Ramos (cell line): ENCODE measurements at regions not wholly inside any gene's neighbourhood (a gene's known extent, or its start where the extent isn't known, plus 50 kb on each side); places are given as distances from the start of the nearest gene placed in this dataset.
"Not testable (repeated sequence)": the region's sequence is repeated elsewhere in the genome, so short reads cannot be mapped to it uniquely, and the experiment has no call there.

Experiments used
- in situ Hi-C: fragments of 300-500 bp; cut with MboI; formaldehyde crosslinking; loops from one replicate; pipeline ENCODE4 v1.14.3; 2022; ENCODE audit warnings: low sequenced_read_pairs; ENCODE audit not compliant: unreplicated experiment

DNA sequence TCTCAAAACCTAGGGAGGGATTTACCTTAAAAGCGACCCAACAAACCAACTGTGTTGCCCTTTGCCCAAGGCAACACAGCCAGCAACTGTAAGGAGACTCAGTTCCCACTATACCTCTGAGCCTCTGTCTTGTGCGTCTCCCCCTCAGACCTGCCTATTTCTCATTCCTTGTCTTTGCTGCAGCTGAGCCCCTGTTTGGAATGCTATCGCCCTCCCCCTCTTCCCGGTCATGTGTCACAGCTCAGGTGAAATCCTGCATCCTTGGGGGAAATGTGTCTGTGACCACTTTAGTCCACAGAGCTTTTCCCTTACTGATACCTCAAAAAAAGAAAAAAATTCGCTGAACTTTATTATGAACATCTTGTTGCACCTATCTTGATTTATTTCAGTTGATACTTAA, 52.0 kb upstream of the LRIG1 start:
- in situ Hi-C loops, result no loop called here

DNA sequence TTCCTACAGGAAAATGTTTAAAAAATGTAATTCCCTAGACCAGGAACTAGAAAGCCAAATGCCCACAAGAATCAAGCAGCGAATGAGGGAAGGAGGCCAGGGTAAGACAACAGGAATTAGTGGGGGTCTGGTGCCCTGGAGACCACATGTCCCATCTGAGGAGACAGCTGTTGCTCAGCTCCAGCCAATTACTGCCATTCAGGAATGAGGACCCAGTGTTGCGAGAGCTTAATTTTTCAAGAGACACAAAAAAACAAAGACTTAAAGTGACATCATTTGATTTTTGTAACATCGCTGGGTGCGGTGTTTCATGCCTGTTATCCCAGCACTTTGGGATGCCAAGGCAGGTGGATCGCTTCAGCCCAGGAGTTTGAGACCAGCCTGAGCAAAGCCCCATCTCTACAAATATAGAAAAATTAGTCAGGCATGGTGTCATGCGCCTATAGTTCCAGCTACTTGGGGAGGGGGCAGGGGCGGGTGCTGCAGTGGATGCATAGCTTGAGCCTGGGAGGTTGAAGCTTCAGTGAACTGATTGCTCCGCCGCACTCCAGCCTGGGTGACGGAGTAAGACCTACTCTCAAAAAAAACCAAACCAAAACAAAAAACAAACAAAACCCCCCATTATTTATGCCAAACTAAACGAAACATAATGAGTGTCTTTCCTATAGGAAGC, 52.8 kb upstream of the LRIG1 start:
- in situ Hi-C loops, result no loop called here

DNA sequence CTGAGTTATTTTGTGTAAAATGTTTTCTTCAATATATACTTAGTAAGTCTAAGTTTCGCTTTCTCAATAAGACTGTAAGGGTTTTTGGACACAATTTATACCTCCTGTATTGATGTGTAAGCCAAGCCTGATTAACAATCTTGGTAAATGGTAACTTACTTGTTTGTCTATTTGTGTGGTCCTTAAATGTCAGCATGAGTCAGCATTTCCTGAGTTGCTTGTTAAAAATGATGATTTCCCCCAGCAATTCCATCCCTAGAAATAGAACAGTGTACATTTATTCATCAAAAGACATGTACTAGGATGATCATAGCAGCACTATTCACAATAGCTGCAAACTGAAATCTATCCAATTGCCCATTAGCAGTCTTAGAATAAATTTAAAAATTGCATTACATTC, 53.4 kb upstream of the LRIG1 start:
- in situ Hi-C loops, result no loop called here

DNA sequence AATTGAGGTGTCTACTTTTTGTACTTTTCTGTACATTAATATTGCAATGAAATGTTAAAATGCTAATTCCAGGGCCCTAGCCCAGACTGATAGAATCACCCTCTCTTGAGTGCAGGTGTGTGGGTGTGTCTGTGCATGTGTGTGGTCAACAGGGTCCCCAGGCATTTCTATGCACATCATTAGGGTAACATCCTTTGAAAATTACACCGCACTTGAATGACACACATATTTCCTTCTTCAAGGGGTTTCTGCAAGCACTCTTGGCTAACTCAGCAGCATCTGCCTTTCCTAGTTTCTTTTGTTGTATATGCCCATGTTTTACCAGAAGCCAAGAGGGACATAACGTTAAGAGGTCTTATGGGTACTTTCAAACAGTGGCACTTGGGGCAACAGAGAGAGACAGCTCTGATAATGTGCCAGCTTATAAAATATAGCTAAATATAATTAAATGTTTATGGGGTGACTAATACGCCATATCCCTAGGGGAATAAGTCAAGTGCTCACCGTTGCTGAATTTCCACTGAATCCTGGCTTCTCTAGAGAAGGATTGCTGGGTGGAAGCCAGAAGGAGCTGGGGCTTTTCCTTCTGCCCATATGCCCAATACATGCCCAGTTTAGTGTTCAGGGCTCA, 54.5 kb upstream of the LRIG1 start:
- in situ Hi-C loops, result no loop called here

DNA sequence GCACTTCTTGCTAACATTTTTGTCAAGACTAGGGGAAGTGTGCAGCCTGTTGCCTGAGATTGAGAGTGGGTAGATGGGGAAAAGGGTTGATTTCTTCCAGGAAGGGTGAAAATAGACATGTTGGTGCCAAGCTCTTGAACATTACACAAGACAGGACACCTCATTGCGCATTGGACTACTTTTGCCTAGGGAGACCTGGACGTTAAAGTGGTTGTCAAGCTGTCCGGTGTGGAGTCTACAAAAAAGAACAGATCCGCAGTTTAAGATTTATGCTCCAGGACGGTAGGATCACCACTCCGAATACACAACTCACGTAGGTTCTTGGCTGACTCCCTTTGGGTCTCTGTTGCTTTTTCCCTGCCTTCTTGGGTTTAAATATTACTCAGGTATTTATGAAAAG, 56.3 kb upstream of the LRIG1 start:
- in situ Hi-C loops, result no loop called here

DNA sequence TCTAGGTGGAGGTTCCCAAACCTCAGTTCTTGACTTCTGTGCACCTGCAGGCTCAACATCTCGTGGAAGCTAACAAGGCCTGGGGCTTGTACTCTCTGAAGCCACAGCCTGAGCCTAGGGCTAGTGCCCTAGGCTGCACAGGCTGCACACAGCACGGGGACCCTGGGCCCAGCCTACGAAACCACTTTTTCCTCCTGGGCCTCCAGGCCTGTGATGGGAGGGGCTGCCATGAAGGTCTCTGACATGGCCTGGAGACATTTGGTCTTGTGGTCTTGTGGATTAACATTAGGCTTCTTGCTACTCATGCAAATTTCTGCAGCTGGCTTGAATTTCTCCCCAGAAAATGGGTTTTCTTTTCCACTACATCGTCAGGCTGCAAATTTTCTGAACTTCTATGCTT, 59.1 kb upstream of the LRIG1 start:
- in situ Hi-C loops, result not testable (repeated sequence)

DNA sequence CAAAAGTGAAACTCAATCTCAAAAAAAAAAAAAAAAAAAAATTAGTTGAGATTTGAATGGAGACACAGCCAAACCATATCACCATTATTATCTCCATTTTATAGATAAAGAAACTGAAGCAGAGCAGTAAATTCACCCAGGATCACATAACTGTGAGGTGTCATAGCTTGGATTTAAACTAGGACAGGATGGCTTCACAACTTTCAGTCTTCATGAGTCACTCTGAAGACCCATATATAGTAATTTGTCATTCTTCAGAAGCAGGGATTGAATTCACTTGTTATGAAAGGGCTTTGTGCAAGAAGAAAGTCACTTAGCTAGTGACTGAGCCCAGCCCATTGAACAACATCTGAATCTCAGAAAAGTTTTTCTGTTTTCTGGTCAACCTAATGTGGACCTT, 60.5 kb upstream of the LRIG1 start:
- in situ Hi-C loops, result no loop called here

DNA sequence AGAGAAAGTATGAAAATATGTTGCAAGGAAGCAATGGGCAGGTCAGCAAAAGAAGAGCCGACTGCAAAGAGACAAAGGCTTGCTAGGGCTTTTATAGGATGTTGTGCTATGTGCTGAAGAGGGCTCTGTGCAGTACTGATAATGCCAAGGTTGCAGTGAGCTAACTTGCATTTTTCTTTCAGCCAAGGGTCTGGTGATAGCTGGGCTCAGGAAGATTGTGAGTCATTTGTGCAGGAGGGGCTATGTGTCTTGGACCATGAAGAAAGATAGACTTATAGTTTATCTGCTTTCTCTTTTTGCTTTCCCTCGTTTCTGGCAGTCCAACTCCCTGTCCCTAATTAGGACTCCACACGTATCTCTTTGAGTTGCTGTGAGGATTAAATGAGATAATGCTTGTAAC, 64.5 kb upstream of the LRIG1 start:
- in situ Hi-C loops, result no loop called here

DNA sequence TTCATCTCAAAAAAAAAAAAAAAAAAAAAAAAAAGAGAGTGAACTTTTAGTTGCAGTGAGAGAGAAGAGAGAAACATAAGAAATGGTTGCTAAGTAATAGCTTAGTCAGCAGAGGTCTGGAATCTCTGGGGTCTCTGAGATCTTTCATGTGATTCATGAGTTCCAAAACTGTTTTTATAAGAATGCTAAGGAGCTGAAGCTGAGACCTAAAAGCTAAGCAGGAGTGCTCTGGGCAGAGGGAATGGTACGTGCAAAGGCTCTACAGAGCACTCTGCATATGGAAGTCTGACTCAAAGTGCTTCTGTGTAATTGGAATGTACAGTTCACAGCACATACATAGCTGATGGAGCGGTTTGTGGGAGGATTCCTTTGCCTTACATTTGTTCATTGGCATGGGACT, 66.3 kb upstream of the LRIG1 start:
- in situ Hi-C loops, result no loop called here

DNA sequence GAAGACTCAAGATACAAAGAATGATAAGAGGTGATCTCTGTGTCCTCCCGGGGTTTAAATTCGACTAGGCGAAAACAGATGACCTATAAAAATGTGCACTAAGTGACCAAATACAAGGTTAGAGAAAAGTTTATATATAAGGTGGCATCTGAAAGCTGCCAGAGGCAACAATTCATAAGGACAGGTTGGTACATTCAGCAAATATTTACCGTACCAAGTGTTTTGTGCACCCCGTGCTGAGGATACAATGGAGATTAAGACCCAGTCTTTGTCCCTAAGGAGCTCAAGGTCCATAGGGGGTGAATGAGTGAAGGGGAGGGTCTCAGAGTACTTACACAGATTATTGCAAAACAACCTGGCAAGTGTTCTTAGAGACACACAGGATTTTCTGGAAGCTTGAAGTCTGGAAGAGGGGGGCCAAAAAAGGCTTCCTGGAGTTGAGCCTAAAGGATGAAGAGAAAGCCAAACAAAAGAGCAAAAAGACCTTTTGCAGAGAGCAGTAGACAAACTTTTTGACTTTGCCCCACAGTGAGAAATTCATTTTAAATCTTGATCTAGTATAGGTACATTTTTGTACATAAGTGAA, 71.4 kb upstream of the LRIG1 start:
- in situ Hi-C loops, result no loop called here

DNA sequence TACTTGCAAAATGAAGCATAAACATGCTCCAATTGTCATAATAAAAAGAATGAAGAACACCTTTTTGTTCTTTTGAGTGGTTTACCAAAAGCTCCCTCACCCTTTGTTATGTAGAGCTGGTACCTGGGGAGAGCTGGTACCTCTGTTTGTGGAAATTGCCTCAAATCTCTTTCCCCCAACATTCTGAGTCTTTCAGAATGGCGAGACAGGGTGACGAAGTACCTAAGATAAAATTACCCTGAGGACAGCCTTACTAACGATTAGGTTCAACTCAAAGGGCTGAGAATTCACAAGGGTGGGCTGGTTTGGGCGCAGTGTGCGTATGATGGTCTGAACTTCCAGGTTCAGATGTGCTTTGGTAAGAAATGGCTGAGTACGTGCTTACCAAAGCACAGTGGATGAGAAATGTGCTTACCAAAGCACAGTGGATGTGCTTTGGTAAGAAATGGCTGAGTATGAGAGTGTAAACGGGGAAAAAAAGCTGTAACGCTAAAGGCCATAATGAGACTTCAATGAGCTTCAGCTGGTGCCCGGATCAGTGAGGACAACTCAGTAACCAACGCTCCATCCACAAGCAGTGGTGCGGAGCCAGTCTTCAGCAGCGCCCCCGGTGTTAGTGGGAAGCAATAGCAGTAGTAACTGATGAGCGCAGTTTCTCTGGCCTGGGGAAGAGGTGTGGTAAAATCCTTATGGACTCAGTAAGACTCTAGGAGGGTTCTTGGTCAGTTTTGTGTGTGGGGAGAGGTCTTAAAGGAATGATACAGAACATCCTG, 72.3 kb upstream of the LRIG1 start:
- in situ Hi-C loops, result no loop called here

DNA sequence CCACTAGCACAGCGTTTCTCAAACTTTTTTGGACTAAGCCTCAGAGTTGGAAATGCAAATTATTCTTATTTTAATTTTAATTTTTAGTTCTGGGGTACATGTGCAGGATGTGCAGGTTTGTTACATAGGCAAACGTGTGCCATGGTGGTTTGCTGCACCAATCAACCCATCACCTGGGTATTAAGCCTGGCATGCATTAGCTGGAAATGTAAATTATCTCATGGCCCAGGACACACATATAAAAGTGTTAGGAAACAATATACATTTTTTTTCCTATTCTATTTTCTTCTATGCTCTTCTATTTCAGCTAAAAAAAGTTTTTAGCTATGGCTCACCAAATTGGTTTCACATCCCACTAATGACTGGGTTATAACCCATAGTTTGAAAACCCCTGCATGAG, 73.3 kb upstream of the LRIG1 start:
- in situ Hi-C loops, result no loop called here

DNA sequence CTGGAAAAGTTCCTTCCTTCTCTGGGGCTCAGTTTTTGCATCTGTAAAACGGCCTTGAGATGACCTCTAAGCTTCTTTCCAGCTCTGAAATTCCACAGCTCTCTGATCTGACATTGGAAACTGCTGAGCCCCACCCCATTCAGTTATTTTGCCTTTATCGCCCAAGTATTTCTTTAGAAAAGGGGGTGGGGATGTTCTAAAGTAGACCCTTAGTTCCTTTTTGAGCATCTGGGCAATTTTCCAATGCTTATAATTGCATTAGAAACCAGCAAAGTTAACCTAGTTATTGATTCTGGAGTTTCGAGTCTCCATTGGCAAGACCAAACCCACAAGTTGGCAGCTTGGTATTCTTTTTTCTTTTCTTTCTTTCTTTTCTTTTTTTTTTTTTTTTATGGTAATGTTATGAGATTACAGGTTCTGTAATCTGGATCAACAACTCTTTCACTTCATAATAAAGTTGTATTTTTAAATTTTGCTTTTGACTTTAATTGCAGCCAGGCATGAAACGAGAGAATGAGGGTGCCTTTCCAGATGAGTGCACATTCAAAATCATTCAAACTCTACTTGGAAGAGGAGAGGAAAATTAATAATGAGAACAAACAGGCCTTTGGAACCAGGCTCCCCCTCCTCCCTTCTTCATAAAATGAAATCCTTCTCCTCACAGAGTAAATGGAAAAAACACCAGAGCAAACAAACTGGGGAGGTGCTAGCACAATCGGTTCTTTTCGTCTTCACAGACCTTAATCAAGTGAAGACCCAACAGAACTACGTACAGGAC, 76.8 kb upstream of the LRIG1 start:
- in situ Hi-C loops, result no loop called here

DNA sequence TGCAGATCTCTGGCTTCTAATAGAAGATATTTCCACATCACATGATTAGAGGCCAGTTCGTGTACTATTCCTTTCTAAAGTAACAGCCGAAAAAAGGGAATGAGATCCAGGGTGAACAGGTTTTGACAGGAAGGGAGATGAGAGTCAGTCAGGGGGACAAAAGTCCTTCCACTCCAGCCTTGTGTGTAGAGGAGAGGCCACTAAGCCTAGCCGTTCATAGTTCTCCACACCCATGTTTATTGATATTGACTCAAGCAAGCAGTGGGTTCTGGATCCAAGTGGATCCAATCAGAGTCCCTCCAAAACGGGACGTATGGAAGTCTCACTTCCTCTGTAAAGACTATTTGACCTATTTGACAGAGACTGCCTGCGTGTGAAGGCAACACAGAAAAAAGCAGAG, 80.4 kb upstream of the LRIG1 start:
- in situ Hi-C loops, result no loop called here

DNA sequence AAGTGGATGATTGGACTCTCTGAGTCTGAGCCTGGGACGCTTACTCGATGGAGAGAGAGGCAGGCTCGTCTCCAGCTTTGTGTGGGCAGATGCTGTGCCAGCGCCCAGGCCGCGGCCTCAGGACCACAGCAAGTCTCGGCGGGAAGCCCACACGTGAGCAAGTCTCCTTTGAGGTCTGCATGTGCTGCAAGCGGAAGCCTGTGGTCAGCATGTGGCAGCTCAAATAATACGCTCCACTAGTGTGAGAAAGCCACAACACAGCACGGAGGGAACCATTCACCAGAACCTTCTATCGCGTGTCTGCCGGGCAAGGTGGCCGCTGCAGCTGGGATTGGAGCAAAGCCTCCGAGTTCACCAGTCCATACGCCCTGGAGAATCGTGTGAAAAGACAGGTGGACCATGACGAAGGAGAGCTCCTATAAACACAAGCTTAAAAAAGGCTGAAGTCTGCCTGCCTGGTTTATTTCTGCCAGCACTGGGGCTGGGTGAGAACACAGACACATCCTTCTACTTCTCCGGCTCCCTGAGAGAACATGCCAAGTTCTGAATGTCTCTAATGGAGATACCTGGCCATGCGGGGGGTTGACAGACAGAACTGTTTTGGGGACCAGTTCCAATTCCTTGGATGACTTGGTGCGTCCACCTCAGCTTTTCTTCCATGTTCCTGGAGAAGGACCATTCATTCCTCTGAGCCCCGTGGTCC, 82.0 kb upstream of the LRIG1 start:
- in situ Hi-C loops, result no loop called here

DNA sequence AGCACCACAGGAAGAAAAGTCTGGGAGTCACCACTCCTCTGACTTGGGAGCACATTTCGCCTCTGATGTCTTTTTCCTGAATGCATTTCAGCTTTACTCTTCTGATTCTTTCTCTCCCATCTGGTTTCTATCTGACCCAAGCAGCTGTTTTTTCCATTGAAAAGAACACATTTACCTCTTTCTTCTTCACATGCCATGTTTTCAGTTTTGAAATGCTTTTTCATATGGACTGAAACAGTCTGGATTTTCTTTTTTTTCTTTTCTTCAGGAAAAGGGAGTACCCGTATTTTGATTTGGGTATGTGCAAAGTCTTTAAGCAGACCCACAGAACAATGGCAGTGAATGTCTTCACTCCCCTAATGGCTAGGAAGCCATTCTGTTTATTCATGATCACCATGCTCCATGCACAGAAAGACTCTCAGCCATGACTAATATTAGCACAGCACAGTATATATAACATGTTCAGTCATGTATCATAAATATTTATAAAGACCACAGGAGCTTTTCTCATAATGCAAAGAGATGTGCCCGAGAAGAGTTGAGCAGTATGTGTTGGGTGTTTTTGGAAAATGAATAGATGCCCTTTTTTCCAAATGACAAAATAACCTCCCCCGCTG, 82.7 kb upstream of the LRIG1 start:
- in situ Hi-C loops, result no loop called here

DNA sequence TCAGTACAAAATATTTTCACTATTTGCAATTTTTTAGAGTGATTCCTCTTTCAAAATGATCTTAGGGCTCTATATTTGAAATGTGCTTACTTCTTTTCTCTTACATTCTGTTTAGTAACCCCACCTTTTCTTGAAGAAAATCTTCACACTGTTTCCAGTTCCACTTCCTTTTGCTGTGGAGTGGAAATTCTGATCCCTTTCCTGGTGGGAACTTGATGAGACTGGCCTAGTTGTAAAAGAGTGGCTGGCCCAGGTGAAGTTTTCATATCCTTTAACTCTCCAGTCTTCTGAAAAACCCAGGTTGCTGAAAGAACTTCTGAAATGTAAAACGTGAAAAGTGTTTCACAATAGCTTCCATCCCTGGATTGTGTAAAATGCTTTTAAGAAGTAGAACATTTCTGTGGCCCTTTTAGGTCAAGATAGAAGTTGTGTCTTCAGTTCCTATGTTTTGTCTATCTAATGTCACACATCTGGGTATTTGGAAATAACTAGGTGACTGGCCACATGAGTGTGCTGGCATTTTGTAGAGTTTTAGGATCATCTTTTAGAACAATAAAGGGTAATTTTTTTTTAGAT, 84.8 kb upstream of the LRIG1 start:
- in situ Hi-C loops, result no loop called here

DNA sequence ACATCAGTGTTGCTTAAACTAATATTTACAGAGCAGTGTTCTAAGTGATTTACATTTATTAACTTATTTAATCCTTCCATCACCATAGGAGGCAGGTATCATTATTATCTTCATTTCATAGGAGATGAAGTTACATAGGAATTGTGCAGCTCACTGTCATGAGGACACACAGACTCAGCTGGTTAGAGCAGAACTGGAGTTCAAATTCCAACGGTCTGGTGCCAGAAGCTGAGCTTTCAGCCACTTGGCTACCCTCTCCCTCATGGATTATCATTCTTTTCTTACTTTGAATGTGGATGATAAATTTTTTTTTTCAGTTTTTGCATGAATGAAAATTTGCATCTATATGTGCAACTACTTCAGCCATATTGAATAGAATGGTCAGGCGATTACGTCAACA, 86.0 kb upstream of the LRIG1 start:
- in situ Hi-C loops, result no loop called here

DNA sequence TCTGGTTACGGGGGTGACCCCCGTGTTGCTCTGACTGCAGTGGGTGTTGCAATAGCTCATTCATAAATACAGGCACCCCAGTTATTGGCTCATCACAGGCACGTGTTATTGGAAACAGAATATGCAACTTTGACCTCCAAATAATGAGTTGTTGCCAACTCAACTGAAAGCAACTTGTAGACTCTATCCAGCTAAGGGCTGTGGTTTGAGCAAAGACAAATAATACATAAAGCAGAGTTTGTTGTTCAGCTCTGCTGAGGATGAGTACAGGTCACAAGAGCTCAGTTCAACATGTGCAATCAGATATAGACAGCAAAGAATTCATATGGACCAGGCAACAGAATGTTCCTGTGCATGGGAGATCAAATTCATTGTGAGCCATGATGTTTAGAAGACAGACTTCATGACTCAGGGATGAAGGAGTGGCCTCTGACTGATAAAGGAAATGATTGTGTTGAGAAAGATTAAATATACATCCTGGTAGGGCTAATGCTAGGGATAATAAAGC, 87.6 kb upstream of the LRIG1 start:
- in situ Hi-C loops, result no loop called here
